Pancreas (tissue), 10 donors: ENCODE measurements at regions not wholly inside any gene's neighbourhood (a gene's known extent, or its start where the extent isn't known, plus 50 kb on each side); places are given as distances from the start of the nearest gene placed in this dataset.

ENCODE experiments used
- ATAC-seq, 4 donors: fragments of 200-7000 bp; cut with Tn5 transposase; one replicate each; pipeline versions ENCODE4 v1.8.0 to v1.9.1; 2020; ENCODE audit warnings: mild to moderate bottlenecking in 4 of 4, moderate library complexity in 4 of 4
- DNase-seq, 6 donors: peaks; one replicate each; pipeline ENCODE4 v3.0.0-alpha.2; 2020
- FAIRE-seq: peaks from 2 replicates; lab custom pipeline; 2012; peaks lifted over from hg19 to GRCh38; lab: Jason Lieb, UNC
- H3K27ac ChIP-seq, 4 donors: fragments of 200-600 bp; sonication (generic); 1 replicate in 3 of 4; 2 replicates in 1 of 4; pipeline versions ENCODE4 v1.5.0 to v1.8.0; 2020
- H3K27me3 ChIP-seq, 4 donors: fragments of 200-600 bp; one replicate each; pipeline ENCODE4 v1.8.0; 2021
- H3K36me3 ChIP-seq, 3 donors: fragments of 200-600 bp; sonication (generic) in 1 of 3; one replicate each; pipeline versions ENCODE4 v1.5.0 to v1.8.0; 2020 to 2021
- H3K4me1 ChIP-seq, 3 donors: fragments of 200-600 bp; one replicate each; pipeline ENCODE4 v1.8.0; 2021
- H3K4me3 ChIP-seq, 4 donors: fragments of 200-600 bp; sonication (generic) in 2 of 4; one replicate each; pipeline versions ENCODE4 v1.5.0 to v1.8.0; 2020 to 2021
- H3K9me3 ChIP-seq, 4 donors: fragments of 200-600 bp; one replicate each; pipeline ENCODE4 v1.8.0; 2021
- WGBS, 2 donors: extraction: QIAGEN DNeasy Blood & Tissue Kit; methylation state at CpG; one replicate each; pipeline ENCODE4 v1.1.7; 2013; 5-methylcytosine and 5-hydroxymethylcytosine counted together
- intact Hi-C, 3 donors: fragments of 100-400 bp; cut with DNase I; formaldehyde crosslinking; loops; one replicate each; pipeline versions ENCODE4 v1.11.1 to v1.14.2; 2022
- TF ChIP-seq, protein P1 (sequence below), 4 donors: fragments of 200-600 bp; sonication (generic) in 3 of 4; IDR thresholded peaks; one replicate each; pipeline versions ENCODE4 v1.5.0 to v1.8.0; 2021; ENCODE audit warnings: antibody characterized with exemption in 4 of 4
- donor health status: healthy with polysubstance abuse.
- donor health status: DM: no; HTN: no; CAD: no; lungs with moderate emphysema.
- donor health status: DM: no; HTN: no; CAD: no.
- donor health status: control.
- donor health status: control.
- donor health status: Bipolar disorder and iron deficiency.
- donor health status: DM: yes; HTN: yes; CAD: no.
- donor health status: DM: no; HTN: no; CAD: no.
- donor health status: DM: no; HTN: no; CAD: no.
- donor health status: DM: yes; HTN: yes; CAD: no.

DNA sequence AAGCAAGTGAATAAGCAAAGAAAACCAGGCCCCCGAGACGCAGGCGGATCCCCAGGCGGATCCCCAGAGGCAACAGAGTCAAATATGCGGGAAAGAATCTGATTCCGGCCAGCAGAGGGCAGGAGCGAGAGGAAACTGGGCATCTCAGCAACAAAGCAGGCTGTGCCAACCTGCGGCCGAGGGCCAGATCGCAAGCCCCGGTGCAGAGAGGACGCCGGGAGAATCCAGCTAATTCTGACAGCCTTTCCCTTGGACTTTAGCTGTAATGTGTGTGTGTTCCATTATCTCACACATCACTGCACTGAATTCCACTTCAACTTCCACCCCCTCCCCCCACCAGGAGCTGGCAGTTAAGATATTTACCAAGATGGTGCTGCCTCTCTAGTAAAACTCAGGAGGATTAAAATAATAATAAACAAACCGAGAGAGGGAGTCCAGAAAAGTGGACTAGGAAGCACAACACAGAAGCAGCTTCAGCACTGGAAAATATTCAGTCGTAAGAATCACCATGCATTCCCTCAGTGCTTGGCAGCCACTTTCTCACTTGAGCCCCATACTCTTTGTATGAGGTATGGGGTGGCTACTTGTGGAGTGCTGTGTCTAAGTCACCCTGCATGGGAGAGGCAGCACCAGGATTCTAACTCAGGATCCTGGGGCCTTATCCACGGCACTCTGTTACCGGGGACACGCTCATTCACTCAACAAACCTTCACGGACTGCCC, 66.2 kb upstream of the SNX9 start:
- peak; percentile 77 to 91 (median 88) for DNase-seq
- no peaks in the 10 kb centered on the region for H3K4me1 ChIP-seq
- TF ChIP-seq, protein P1, sequence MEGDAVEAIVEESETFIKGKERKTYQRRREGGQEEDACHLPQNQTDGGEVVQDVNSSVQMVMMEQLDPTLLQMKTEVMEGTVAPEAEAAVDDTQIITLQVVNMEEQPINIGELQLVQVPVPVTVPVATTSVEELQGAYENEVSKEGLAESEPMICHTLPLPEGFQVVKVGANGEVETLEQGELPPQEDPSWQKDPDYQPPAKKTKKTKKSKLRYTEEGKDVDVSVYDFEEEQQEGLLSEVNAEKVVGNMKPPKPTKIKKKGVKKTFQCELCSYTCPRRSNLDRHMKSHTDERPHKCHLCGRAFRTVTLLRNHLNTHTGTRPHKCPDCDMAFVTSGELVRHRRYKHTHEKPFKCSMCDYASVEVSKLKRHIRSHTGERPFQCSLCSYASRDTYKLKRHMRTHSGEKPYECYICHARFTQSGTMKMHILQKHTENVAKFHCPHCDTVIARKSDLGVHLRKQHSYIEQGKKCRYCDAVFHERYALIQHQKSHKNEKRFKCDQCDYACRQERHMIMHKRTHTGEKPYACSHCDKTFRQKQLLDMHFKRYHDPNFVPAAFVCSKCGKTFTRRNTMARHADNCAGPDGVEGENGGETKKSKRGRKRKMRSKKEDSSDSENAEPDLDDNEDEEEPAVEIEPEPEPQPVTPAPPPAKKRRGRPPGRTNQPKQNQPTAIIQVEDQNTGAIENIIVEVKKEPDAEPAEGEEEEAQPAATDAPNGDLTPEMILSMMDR (IDR thresholded peaks at IDR 0.05) = peak; percentile 64 to 81 (median 68)
- intact Hi-C loops = loop anchor here in 2 of 3 donors (5.0 to 10.0 kb wide), 2 partner anchors 115 to 308 kb away; no protein-coding TSS in a partner anchor
- H3K4me3 ChIP-seq = no peak overlapping the region
- H3K9me3 ChIP-seq = no peaks in the 10 kb centered on the region
- WGBS, 2 donors = 23 to 25% methylated on average over 19 of the region's 19 CpGs
- no peaks in the 10 kb centered on the region for H3K27me3 ChIP-seq
- no peak for FAIRE-seq
- H3K36me3 ChIP-seq = no peaks in the 10 kb centered on the region
- no peak overlapping the region for H3K27ac ChIP-seq
- peak; percentile 91 to 98 (median 96) for ATAC-seq

DNA sequence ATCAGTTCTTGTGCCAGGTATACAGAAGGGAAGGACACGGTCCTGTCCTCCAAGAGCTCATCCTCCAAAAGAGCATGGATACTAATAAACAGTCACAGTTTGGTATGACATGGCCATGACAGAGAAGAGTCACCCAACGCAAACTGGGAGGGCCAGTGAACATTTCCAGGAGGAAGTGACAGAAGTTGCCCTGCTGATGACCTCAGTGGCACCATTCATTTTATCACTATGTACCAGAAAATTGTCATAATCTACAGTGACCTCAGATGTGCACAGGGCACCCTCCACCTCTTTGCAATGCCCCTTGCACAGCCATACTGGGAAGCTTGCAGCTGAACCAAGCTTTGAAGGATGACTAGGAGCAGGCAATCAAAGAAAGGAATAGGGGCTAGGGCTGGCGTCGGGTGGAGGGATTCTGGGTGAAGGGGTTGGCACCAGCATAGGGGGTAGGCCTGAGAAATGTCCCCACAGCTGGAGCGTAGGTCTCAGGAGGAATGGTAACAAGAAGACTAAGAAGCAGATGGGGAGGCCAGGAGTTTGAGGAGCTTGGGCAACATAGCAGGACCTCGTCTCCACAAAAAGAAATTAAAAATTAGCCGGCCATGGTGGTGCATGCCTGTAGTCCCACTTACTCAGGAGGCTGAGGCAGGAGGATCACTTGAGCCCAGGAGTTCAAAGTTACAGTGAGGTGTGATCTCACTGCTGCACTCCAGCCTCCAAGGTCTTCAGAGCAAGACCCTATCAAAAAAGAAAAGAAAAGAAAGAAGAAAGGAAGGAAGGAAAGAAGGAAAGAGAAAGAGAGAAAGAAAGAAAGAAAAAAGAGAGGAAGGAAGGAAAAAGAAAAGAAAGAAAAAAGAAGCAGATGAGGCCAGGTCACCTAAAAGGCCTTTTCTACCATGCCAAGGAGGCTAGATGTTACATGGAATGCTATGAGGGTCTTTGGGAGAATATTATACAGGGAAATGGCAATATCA, 65.3 kb upstream of the SNX9 start:
- H3K4me3 ChIP-seq = no peak overlapping the region
- peak in 1 of 4 donors; percentile 4 for ATAC-seq
- no peak for FAIRE-seq
- H3K4me1 ChIP-seq = peaks cover 0 to under 1% (median 0%) of the 10 kb centered on the region in 3 donors
- intact Hi-C loops = loop anchor here in 2 of 3 donors (5.0 to 10.0 kb wide), 2 partner anchors 115 to 307 kb away; no protein-coding TSS in a partner anchor
- no peaks in the 10 kb centered on the region for H3K36me3 ChIP-seq
- H3K27me3 ChIP-seq = no peaks in the 10 kb centered on the region
- H3K27ac ChIP-seq = no peak overlapping the region
- DNase-seq = no peak
- 88 to 92% methylated on average over 7 of the region's 7 CpGs for WGBS, 2 donors
- no peaks in the 10 kb centered on the region for H3K9me3 ChIP-seq
- TF ChIP-seq, protein P1 (IDR thresholded peaks at IDR 0.05) = no peak

DNA sequence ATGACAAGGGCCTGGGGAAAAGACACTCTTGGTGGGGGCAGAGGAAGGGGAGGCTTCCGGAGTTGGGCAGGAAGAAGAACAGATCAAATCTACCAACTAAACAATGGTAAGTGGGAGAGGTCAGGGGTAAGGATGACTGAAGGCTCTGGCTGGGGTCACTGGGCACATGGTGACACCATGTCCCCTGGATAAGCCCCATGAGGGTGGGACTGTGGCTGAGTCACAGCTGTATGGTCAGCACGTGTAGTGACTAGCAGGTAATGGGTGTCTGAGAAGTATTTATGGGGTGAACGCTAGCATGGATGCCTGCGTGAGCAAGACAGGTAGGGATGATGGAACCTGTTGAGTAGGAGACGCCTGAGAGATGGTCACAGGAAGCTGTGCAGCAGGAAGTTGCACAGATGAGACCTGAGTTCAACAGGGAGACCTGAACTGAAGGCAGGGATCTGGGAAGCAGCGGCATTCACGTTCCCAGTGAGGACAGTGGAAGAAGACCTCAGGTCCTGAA, 64.5 kb upstream of the SNX9 start:
- ATAC-seq = no peak
- no peak for DNase-seq
- WGBS, 2 donors = 85 to 92% methylated on average over 7 of the region's 7 CpGs

DNA sequence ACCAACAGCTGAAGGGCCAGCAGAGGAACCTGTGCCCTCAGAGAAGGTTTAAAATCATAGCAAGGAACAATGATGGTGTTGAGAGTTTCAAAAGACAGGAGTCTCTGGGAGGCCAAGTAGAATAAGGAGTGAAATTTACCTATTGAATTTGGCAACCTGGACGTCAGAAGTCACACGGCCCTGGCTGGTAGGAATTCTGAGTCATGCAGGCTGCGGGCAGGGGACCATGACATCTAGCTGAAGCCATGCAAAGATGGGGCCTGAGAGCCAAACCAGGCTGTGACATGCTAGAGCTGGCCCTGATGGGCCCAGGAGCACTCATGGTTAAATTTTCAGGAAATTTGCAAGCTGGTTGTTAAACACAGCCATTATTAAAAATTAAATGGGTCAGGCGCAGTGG, 64.0 kb upstream of the SNX9 start:
- H3K4me3 ChIP-seq = no peak overlapping the region
- peaks cover 8 to 12% (median 10%) of the 10 kb centered on the region in 3 donors for H3K4me1 ChIP-seq
- TF ChIP-seq, protein P1 (IDR thresholded peaks at IDR 0.05) = no peak
- no peaks in the 10 kb centered on the region for H3K27me3 ChIP-seq
- FAIRE-seq (no peak), ATAC-seq (no peak), DNase-seq (no peak)
- H3K36me3 ChIP-seq = no peaks in the 10 kb centered on the region
- WGBS, 2 donors = 85 to 87% methylated on average over 4 of the region's 4 CpGs
- H3K27ac ChIP-seq = no peak overlapping the region
- intact Hi-C loops = loop anchor here in 2 of 3 donors (5.0 to 10.0 kb wide), 2 partner anchors 113 to 306 kb away; no protein-coding TSS in a partner anchor
- no peaks in the 10 kb centered on the region for H3K9me3 ChIP-seq

More for the DNA sequence above, 64.5 kb upstream of the SNX9 start:
- TF ChIP-seq, protein P1 (IDR thresholded peaks at IDR 0.05) = no peak
- Histone ChIP-seq H3K4me3 (no peak overlapping the region), H3K9me3 (no peaks in the 10 kb centered on the region), H3K4me1 (peaks cover 4 to 7% (median 6%) of the 10 kb centered on the region in 3 donors), H3K27me3 (no peaks in the 10 kb centered on the region), H3K36me3 (no peaks in the 10 kb centered on the region), H3K27ac (no peak overlapping the region)
- FAIRE-seq = no peak
- intact Hi-C loops = loop anchor here in 2 of 3 donors (5.0 to 10.0 kb wide), 2 partner anchors 114 to 306 kb away; no protein-coding TSS in a partner anchor
